Immature natural killer cell (primary cell): ENCODE measurements at regions not wholly inside any gene's neighbourhood (a gene's known extent, or its start where the extent isn't known, plus 50 kb on each side); places are given as distances from the start of the nearest gene placed in this dataset.

Source experiments
- DNase-seq, 3 donors: peaks; one replicate each; pipeline ENCODE4 v3.0.0; 2022; ENCODE audit warnings: mixed read lengths in 1 of 3
- H3K27ac Mint-ChIP-seq, 6 donors: one replicate each; pipeline ENCODE4 v1.8.0; 2020; ENCODE audit warnings: mixed read lengths in 6 of 6, mild to moderate bottlenecking in 5 of 6, inconsistent platforms in 4 of 6, moderate library complexity in 3 of 6
- H3K27me3 Mint-ChIP-seq, 3 donors: one replicate each; pipeline ENCODE4 v1.8.0; 2020 to 2021; ENCODE audit warnings: low read depth in 3 of 3, mild to moderate bottlenecking in 3 of 3, mixed read lengths in 3 of 3, moderate library complexity in 3 of 3, inconsistent platforms in 1 of 3
- H3K36me3 Mint-ChIP-seq, 3 donors: one replicate each; pipeline ENCODE4 v1.8.0; 2020; ENCODE audit warnings: mixed read lengths in 3 of 3, inconsistent platforms in 2 of 3, mild to moderate bottlenecking in 2 of 3
- H3K4me1 Mint-ChIP-seq, 2 donors: one replicate each; pipeline ENCODE4 v1.8.0; 2020; ENCODE audit warnings: inconsistent platforms in 2 of 2, mild to moderate bottlenecking in 2 of 2, mixed read lengths in 2 of 2, moderate library complexity in 1 of 2
- H3K4me3 Mint-ChIP-seq, 5 donors: one replicate each; pipeline ENCODE4 v1.8.0; 2020; ENCODE audit warnings: mild to moderate bottlenecking in 5 of 5, mixed read lengths in 5 of 5, inconsistent platforms in 3 of 5, moderate library complexity in 3 of 5
- H3K9me3 Mint-ChIP-seq, 6 donors: one replicate each; pipeline ENCODE4 v1.8.0; 2020; ENCODE audit warnings: mild to moderate bottlenecking in 6 of 6, mixed read lengths in 6 of 6, inconsistent platforms in 4 of 6, moderate library complexity in 3 of 6

DNA sequence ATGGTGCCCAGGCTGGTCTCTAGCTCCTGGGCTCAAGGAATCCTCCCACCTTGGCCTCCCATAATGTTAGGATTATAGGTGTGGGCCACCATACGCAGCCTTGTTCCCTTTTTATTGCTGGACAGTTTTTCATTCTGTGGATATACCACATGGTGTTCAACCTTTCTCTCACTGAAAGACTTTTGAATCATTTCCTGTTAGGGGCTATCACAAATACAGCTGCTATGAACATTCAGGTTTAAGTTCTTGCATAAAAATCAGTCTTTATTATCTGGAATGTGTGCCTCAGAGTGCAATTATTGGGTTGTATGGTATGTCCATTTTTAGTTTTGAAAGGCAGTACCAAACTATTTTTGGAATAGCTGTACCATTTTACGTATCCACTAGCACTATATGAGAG lies 647.2 kb downstream of the LIG4 start:
- Mint-ChIP-seq H3K4me1 (no peaks in the 10 kb centered on the region), H3K27me3 (peaks cover 0 to 3% (median 2%) of the 10 kb centered on the region in 3 donors), H3K36me3 (no peaks in the 10 kb centered on the region), H3K27ac (no peak overlapping the region), H3K4me3 (no peak overlapping the region), H3K9me3 (peaks cover 5 to 15% (median 9%) of the 10 kb centered on the region in 6 donors)
- DNase-seq, result no peak

DNA sequence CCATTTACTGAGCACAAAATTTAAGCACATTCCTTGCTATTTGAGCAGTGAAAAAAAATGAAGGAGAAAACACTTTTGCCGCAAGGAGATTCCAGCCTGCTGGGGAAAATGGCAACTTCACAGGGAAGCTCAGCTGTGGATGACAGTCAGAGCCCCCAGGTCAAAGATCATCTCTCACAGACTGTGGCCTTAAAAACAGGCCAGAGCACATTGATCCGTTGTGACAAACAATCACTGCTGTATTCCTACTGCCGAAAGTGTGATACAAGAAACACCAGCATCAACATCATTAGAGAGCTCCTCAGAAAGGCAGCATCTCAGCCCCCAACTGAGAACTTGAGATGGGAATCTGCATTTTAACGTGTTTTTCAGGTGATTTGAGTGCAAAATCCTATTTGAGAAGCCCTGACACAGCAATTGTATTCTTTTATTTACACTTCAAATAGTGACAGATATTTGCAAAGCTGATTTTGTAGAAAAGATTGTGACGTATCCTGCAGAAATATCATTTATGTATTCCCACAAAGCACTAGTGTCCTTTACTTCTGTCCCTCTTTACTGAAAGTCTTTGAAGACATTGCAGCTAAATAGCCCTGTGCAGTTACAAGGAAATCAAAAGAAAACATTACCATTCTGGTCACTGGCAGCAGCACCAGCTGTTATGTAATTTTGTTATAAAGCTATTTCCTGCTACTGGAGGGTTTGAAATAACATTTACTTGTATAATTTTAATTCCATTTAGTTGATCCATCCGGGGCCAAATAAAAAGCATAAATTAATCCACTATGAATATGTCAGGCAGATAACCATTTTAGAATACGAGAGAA lies 652.0 kb downstream of the LIG4 start:
- H3K4me1 Mint-ChIP-seq, result no peaks in the 10 kb centered on the region
- no peaks in the 10 kb centered on the region for H3K36me3 Mint-ChIP-seq
- peaks cover 0 to 11% (median 6%) of the 10 kb centered on the region in 6 donors for H3K9me3 Mint-ChIP-seq
- no peak for DNase-seq
- no peaks in the 10 kb centered on the region for H3K27me3 Mint-ChIP-seq
- H3K4me3 Mint-ChIP-seq, result no peak overlapping the region
- no peak overlapping the region for H3K27ac Mint-ChIP-seq

DNA sequence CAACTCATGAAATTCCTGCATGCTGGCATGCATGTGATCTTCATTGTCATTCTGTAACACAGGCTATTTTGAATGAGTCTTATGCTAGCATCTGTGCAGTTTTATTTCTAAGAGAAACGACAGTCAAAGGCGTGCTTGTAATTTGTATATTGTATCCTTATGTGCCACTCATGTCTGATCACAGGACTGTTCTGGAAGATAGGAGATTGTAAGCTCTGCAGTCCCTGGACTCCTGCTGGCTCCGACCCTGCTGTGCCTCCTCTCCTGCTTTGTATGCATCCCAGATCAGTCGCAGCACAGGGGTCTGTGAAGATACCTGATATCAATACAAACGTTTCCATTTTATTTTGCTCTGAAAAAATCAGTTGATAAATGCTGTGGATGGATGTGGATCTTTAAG lies 653.1 kb downstream of the LIG4 start:
- Mint-ChIP-seq H3K27me3 (no peaks in the 10 kb centered on the region), H3K36me3 (no peaks in the 10 kb centered on the region), H3K9me3 (peaks cover 0 to 11% (median 4%) of the 10 kb centered on the region in 6 donors), H3K4me1 (no peaks in the 10 kb centered on the region), H3K4me3 (no peak overlapping the region), H3K27ac (no peak overlapping the region)
- no peak for DNase-seq

DNA sequence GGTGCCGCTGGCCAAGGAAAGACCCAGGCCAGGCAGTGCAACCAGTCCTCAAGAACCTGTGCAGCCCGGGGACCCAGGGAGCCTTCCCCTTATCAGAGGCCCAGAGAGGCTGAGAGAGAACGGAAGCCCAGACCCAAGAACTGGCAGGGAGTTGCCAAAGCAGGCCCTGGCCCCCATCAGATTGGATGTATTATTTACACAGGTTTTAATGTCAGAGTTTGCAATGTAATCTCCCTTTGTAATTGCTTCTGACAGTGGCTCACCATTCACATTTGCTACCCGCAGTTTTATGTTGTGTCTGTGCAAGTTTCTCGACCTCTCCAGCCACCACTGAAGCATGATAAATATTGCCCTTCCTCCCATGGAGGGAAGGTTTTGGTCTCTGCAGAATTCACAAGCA lies 660.9 kb downstream of the LIG4 start:
- Mint-ChIP-seq H3K4me1 (no peaks in the 10 kb centered on the region), H3K9me3 (peaks cover 3 to 18% (median 9%) of the 10 kb centered on the region in 6 donors), H3K27ac (no peak overlapping the region), H3K4me3 (no peak overlapping the region), H3K36me3 (no peaks in the 10 kb centered on the region), H3K27me3 (peaks cover 0 to 2% (median 0%) of the 10 kb centered on the region in 3 donors)
- no peak for DNase-seq

DNA sequence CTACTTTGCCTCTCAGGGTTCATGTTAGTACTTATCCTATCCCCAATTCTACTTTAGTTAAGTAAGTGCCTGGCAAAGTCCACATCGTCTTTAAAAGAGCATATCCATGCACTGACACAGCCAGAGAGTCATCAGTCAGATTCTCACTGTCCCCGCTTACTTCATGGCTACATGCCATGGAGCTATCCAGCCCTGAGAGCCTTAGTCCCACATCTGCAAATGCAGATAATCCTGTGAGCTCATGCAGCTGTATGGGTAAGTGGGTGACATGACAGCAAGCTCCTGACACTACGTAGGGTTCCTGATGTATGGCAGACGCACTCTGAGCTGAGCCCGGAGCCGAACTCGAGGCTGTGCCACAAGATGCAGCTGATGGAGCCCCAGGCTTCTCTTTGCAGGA lies 661.5 kb downstream of the LIG4 start:
- no peak for DNase-seq
- Mint-ChIP-seq H3K4me1 (no peaks in the 10 kb centered on the region), H3K27ac (no peak overlapping the region), H3K4me3 (no peak overlapping the region), H3K36me3 (no peaks in the 10 kb centered on the region), H3K9me3 (peaks cover 1 to 18% (median 6%) of the 10 kb centered on the region in 6 donors), H3K27me3 (peaks cover 0 to 2% (median 0%) of the 10 kb centered on the region in 3 donors)

DNA sequence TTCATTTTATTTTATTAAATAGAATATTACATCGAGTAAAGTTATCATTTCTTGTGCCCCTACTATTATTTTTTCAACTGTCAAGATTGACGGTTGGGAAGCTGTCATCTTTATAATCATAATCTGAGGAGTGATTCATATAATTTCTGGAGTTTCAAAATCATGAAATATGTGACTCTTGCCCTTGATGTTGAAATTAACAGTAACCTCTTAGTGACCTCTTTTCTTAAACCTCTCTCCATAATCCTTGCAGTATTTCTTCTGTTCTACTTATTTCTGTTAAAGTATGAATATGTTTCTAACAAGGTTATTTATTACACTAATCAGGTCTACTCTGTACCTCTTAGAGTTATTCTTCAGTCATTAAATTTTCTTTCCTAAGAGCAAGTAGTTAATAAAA lies 663.8 kb downstream of the LIG4 start:
- peaks cover 0 to 2% (median 0%) of the 10 kb centered on the region in 3 donors for H3K27me3 Mint-ChIP-seq
- no peak for DNase-seq
- no peak overlapping the region for H3K4me3 Mint-ChIP-seq
- no peaks in the 10 kb centered on the region for H3K4me1 Mint-ChIP-seq
- no peak overlapping the region for H3K27ac Mint-ChIP-seq
- H3K36me3 Mint-ChIP-seq, result no peaks in the 10 kb centered on the region
- peaks cover 1 to 16% (median 8%) of the 10 kb centered on the region in 6 donors for H3K9me3 Mint-ChIP-seq

DNA sequence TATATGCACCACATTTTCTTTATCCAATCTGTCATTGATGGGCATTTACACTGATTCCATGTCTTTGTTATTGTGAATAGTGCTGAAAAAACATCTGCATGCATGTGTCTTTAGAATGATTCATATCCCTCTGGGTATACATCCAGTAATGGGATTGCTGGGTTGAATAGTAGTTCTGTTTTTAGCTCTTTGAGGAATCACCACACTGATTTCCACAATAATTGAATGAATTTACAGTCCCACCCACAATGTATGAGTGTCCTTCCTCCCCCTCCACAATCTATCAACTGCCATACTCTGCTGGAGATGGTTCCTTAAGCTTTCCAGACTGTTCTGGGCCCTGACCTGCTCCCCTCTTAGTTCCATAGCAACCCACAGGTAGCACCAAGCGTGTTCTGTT lies 667.0 kb downstream of the LIG4 start:
- no peak overlapping the region for H3K4me3 Mint-ChIP-seq
- no peaks in the 10 kb centered on the region for H3K4me1 Mint-ChIP-seq
- H3K27ac Mint-ChIP-seq, result no peak overlapping the region
- peaks cover 0 to 2% (median 0%) of the 10 kb centered on the region in 3 donors for H3K27me3 Mint-ChIP-seq
- DNase-seq, result no peak
- H3K36me3 Mint-ChIP-seq, result no peaks in the 10 kb centered on the region
- peaks cover 1 to 16% (median 5%) of the 10 kb centered on the region in 6 donors for H3K9me3 Mint-ChIP-seq

DNA sequence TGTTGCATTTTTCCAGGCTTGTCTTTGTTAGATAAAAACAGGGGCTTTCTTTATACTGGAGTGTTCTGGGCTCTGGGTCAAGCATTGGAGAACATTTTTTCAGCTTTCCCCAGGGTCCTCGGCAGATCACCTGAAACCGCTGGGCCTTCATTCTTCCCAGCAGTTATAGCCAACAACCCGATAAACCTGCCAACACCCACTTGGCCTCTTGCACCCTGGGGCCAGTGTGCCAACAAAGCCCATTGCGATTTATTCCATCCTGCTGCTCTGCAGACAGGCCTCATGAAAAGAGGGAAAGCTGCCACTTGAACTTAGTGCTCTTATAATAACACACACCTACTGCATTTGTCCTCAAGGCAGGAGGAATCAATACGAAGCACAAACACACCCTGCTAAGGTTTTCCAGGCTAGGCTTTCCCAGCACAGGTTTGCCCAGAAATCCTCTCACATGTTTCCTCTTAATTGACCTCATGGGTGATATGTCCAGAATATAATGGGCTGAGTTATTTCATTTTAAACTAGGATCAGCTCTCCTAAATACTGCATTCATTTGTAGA lies 669.3 kb downstream of the LIG4 start:
- no peaks in the 10 kb centered on the region for H3K36me3 Mint-ChIP-seq
- peaks cover 3 to 15% (median 4%) of the 10 kb centered on the region in 6 donors for H3K9me3 Mint-ChIP-seq
- peaks cover 0 to 5% (median 0%) of the 10 kb centered on the region in 3 donors for H3K27me3 Mint-ChIP-seq
- DNase-seq, result no peak
- no peaks in the 10 kb centered on the region for H3K4me1 Mint-ChIP-seq
- no peak overlapping the region for H3K27ac Mint-ChIP-seq
- no peak overlapping the region for H3K4me3 Mint-ChIP-seq

DNA sequence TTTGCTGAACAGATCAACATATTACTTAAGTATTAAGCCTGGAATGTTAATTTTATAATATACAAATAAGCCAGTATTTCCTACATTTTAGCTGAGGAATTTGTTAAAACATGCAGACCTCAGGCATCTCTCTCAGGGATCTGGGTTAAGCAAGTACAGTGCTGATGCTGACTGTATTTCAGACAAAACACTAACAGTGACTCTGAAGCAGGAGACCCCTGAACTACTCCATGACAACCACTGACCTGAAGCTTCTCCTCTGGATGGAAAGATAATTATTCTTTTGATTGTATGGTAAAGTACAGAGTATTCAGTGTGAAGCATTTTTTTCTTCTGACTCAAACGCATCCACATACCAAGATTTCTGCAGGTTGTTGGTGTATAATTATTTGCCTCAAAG lies 680.8 kb downstream of the LIG4 start:
- no peaks in the 10 kb centered on the region for H3K36me3 Mint-ChIP-seq
- no peak overlapping the region for H3K4me3 Mint-ChIP-seq
- H3K27me3 Mint-ChIP-seq, result peaks cover 0 to 4% (median 0%) of the 10 kb centered on the region in 3 donors
- no peak overlapping the region for H3K27ac Mint-ChIP-seq
- no peaks in the 10 kb centered on the region for H3K4me1 Mint-ChIP-seq
- no peak for DNase-seq
- H3K9me3 Mint-ChIP-seq, result peaks cover 4 to 16% (median 6%) of the 10 kb centered on the region in 6 donors

DNA sequence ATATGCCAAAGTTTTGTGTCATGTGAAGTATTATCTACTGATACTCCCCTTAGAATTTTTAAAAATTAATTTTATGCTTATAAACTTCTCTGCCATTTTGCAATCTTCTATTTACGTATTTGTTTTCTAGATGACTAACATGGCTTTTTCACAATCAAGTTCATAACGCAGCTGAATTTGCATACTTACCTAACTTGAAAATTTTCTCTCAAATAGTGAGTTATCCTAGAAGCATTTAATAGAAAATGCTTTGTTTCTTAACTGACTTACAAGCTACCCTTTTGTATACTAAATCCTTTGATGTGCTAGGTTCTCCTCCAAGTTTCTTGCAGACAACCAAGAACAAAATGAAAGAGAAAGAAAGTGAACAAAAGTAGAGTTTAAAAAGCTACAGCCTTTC lies 683.5 kb downstream of the LIG4 start:
- Mint-ChIP-seq H3K36me3 (no peaks in the 10 kb centered on the region), H3K4me1 (no peaks in the 10 kb centered on the region), H3K9me3 (peaks cover 2 to 17% (median 7%) of the 10 kb centered on the region in 6 donors), H3K27me3 (peaks cover 0 to 4% (median 0%) of the 10 kb centered on the region in 3 donors), H3K4me3 (no peak overlapping the region), H3K27ac (no peak overlapping the region)
- no peak for DNase-seq

DNA sequence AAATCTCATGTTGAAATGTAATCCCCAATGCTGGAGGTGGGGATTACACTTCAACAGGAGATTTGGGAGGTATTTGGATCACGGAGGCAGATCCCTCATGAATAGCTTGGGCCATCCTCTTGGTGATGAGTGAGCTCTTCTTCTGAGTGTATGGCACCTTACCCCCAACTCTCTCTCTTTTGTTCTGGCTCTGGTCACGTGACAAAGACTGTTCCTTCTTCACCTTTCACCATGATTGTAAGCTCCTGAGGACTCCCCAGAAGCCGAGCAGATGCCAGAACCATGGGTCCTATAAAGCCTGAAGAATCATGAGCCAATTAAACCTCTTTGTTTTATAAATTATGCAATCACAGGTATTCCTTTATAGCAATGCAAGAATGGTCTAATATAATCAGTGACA lies 684.2 kb downstream of the LIG4 start:
- Mint-ChIP-seq H3K27me3 (peaks cover 0 to 4% (median 0%) of the 10 kb centered on the region in 3 donors), H3K27ac (no peak overlapping the region), H3K36me3 (no peaks in the 10 kb centered on the region), H3K4me1 (no peaks in the 10 kb centered on the region), H3K9me3 (peaks cover 4 to 23% (median 7%) of the 10 kb centered on the region in 6 donors), H3K4me3 (no peak overlapping the region)
- DNase-seq, result no peak

DNA sequence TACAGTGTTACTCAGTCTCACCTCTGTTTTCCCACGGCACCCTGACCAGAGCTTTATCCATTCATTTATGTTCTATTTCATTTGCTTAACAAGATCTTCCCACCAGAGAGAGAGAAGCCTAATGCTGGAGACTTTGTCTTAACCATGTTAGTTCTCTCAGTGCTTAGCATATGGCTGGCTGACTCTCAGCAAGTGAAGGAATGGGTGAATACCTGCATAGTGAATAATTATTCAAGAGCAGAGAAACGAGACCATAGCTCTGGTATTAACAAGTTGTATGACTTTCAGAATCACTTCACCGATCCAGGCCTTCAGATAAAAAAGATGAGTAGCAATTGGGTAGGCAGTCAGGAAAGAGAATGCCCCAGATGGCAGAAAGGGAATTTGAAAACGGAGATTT lies 686.3 kb downstream of the LIG4 start:
- peaks cover 0 to 4% (median 2%) of the 10 kb centered on the region in 3 donors for H3K27me3 Mint-ChIP-seq
- no peak for DNase-seq
- no peaks in the 10 kb centered on the region for H3K4me1 Mint-ChIP-seq
- peaks cover 4 to 33% (median 9%) of the 10 kb centered on the region in 6 donors for H3K9me3 Mint-ChIP-seq
- no peak overlapping the region for H3K4me3 Mint-ChIP-seq
- no peak overlapping the region for H3K27ac Mint-ChIP-seq
- no peaks in the 10 kb centered on the region for H3K36me3 Mint-ChIP-seq

DNA sequence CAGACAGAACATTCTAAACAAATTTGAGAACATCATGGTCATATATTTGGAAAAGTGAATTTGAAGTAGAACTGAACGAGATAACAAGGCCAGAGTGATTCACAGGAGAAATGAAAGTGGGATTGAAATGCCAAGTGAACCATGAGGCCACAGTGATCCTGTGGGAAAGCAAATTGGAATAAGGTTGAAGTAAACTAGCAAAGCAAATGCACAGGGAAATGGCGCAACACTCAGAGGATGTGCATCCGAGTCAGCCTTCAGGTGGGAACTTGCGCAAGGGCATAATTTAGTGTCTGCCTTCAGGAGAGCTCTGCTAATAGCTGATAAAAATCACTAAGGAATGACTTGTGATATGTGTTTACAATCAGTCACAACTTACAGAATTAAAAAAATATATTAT lies 696.6 kb downstream of the LIG4 start:
- no peaks in the 10 kb centered on the region for H3K36me3 Mint-ChIP-seq
- peaks cover 0 to 2% (median 0%) of the 10 kb centered on the region in 3 donors for H3K27me3 Mint-ChIP-seq
- H3K27ac Mint-ChIP-seq, result no peak overlapping the region
- no peak for DNase-seq
- no peak overlapping the region for H3K4me3 Mint-ChIP-seq
- no peaks in the 10 kb centered on the region for H3K4me1 Mint-ChIP-seq
- H3K9me3 Mint-ChIP-seq, result peaks cover 0 to 19% (median 13%) of the 10 kb centered on the region in 6 donors

DNA sequence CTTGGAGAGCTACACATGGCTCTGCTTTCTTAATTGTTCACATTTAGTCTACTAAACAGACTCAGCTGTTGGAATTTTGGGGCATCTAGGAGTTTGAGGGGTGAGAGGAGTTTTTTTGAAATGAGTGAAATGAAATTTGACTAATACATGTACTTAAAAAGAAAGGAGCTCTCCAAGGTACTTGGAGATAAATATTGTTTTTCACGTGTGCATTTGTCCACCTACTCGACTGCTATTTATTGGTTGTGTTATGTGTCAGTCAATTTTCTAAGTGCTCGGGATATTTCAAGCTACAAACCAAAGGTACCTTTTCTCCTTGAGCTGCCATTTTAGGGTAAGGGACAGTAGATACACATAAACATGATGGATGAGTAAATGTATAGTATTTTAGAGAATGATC lies 697.0 kb downstream of the LIG4 start:
- DNase-seq, result no peak
- no peaks in the 10 kb centered on the region for H3K36me3 Mint-ChIP-seq
- H3K4me1 Mint-ChIP-seq, result no peaks in the 10 kb centered on the region
- no peak overlapping the region for H3K27ac Mint-ChIP-seq
- H3K27me3 Mint-ChIP-seq, result peaks cover 0 to 2% (median 0%) of the 10 kb centered on the region in 3 donors
- H3K4me3 Mint-ChIP-seq, result no peak overlapping the region
- H3K9me3 Mint-ChIP-seq, result peaks cover 4 to 19% (median 14%) of the 10 kb centered on the region in 6 donors
